ENCODE measurements at regions not wholly inside any gene's neighbourhood (a gene's known extent, or its start where the extent isn't known, plus 50 kb on each side); places are given as distances from the start of the nearest gene placed in this dataset.

DNA sequence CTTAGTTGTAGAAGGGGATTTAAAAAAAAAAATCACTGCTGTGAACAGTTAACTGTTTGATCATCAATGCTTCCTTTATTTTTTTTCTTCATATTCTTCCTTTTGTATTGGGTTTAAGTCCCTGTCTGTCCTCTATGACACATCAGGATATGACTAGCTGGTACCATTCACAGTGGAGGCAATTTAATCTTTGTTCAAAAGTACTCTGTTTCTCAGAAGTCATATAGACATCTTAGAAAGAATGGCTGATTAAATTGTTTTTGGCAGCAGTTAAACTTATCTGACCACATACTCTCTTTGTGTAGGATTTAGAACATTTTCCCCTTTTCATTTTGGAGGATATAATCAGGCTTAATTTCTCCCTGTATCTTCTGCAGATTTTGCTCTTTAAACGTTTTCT lies 807.8 kb upstream of the CDH2 start:
- ATAC-seq: peak; percentile 54
- TF ChIP-seq RARB (CRISPR knock-in tag; IDR thresholded peaks at IDR 0.05) (no peak), ZC3H10 (CRISPR knock-in tag; IDR thresholded peaks at IDR 0.05) (peak; percentile 9; the same call in 1 of the 2 replicates), ARNTL (CRISPR knock-in tag; IDR thresholded peaks at IDR 0.05; ENCODE audit: borderline replicate concordance, low read depth) (no peak)

DNA sequence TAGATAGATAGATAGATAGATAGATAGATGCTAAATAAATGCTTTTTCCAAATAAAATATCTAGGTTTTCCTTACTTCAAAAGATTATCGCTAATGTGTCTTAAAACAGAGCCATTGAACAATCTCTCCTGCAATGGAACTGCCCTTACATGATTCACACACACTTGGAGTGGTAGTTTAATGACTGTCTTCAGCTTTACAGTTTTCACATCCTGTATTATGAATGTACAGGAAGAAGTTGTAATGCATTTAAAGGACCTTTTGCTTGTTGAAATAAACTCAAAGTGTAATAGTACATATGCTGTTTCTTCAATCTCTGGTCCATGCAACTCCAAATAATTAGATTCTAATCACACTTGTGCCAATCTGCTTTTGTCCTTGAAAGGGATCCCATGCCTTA lies 797.6 kb upstream of the CDH2 start:
- no peak for ATAC-seq
- TF ChIP-seq OSR1 (CRISPR knock-in tag; IDR thresholded peaks at IDR 0.05): no peak
- TF ChIP-seq TCF4 (CRISPR knock-in tag; IDR thresholded peaks at IDR 0.05; ENCODE audit: borderline replicate concordance): no peak
- TF ChIP-seq ZFP30 (CRISPR knock-in tag; IDR thresholded peaks at IDR 0.05): no peak
- no peak for TF ChIP-seq ARNTL (CRISPR knock-in tag; IDR thresholded peaks at IDR 0.05; ENCODE audit: borderline replicate concordance, low read depth)
- TF ChIP-seq CREB5 (CRISPR knock-in tag; IDR thresholded peaks at IDR 0.05; ENCODE audit: low read depth): no peak
- TF ChIP-seq SNAI2 (CRISPR knock-in tag; IDR thresholded peaks at IDR 0.05): no peak
- TF ChIP-seq, protein P1, sequence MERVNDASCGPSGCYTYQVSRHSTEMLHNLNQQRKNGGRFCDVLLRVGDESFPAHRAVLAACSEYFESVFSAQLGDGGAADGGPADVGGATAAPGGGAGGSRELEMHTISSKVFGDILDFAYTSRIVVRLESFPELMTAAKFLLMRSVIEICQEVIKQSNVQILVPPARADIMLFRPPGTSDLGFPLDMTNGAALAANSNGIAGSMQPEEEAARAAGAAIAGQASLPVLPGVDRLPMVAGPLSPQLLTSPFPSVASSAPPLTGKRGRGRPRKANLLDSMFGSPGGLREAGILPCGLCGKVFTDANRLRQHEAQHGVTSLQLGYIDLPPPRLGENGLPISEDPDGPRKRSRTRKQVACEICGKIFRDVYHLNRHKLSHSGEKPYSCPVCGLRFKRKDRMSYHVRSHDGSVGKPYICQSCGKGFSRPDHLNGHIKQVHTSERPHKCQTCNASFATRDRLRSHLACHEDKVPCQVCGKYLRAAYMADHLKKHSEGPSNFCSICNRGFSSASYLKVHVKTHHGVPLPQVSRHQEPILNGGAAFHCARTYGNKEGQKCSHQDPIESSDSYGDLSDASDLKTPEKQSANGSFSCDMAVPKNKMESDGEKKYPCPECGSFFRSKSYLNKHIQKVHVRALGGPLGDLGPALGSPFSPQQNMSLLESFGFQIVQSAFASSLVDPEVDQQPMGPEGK (CRISPR knock-in tag; IDR thresholded peaks at IDR 0.05; ENCODE audit: borderline replicate concordance): no peak
- no peak for TF ChIP-seq ZC3H10 (CRISPR knock-in tag; IDR thresholded peaks at IDR 0.05)
- TF ChIP-seq ZNF8 (CRISPR knock-in tag; IDR thresholded peaks at IDR 0.05): no peak
- no peak for TF ChIP-seq TOX (CRISPR knock-in tag; IDR thresholded peaks at IDR 0.05; ENCODE audit: borderline replicate concordance)
- no peak for TF ChIP-seq RARB (CRISPR knock-in tag; IDR thresholded peaks at IDR 0.05)
- no peak for TF ChIP-seq ISL1 (CRISPR knock-in tag; IDR thresholded peaks at IDR 0.05)
- TF ChIP-seq TSHZ2 (CRISPR knock-in tag; IDR thresholded peaks at IDR 0.05): no peak
- no peak for TF ChIP-seq ZNF565 (CRISPR knock-in tag; conservative IDR thresholded peaks at IDR 0.05; ENCODE audit: low read depth)
- TF ChIP-seq ZFP3 (CRISPR knock-in tag; IDR thresholded peaks at IDR 0.05): no peak
- TF ChIP-seq POU6F1 (CRISPR knock-in tag; IDR thresholded peaks at IDR 0.05; ENCODE audit: borderline replicate concordance, low read depth): no peak
- no peak for TF ChIP-seq ESRRG (CRISPR knock-in tag; IDR thresholded peaks at IDR 0.05)
- no peak for TF ChIP-seq GLIS3 (CRISPR knock-in tag; IDR thresholded peaks at IDR 0.05)
- no peak for TF ChIP-seq PPARA (CRISPR knock-in tag; IDR thresholded peaks at IDR 0.05; ENCODE audit: borderline replicate concordance)

DNA sequence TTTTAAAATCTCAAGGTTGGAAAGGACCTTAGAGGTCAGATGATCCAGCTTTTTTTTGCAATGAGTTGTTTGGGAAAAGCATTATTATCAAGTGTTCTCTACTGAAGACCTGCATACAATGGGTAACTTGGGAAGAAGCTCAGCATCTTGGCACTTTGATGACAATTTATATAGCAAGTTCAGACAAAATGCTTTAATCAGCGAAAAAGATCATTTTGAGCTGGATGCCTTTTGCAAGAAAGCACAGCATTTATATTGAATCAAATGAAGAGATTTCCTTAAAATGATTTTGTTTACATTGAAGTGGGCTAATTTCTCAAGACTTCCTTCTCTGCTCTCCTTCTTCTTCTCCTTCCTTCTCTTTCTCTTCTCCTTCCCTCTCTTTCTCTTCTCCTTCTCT lies 796.4 kb upstream of the CDH2 start:
- no peak for ATAC-seq
- TF ChIP-seq RARB (CRISPR knock-in tag; IDR thresholded peaks at IDR 0.05) (no peak), TOX (CRISPR knock-in tag; IDR thresholded peaks at IDR 0.05; ENCODE audit: borderline replicate concordance) (no peak), OSR1 (CRISPR knock-in tag; IDR thresholded peaks at IDR 0.05) (no peak), ZC3H10 (CRISPR knock-in tag; IDR thresholded peaks at IDR 0.05) (no peak), TSHZ2 (CRISPR knock-in tag; IDR thresholded peaks at IDR 0.05) (no peak), ZFP30 (CRISPR knock-in tag; IDR thresholded peaks at IDR 0.05) (no peak), CSDC2 (CRISPR knock-in tag; IDR thresholded peaks at IDR 0.05) (no peak), ZFP3 (CRISPR knock-in tag; IDR thresholded peaks at IDR 0.05) (no peak), ZNF565 (CRISPR knock-in tag; conservative IDR thresholded peaks at IDR 0.05; ENCODE audit: low read depth) (no peak), ISL1 (CRISPR knock-in tag; IDR thresholded peaks at IDR 0.05) (no peak), ZNF8 (CRISPR knock-in tag; IDR thresholded peaks at IDR 0.05) (no peak), CSRNP3 (CRISPR knock-in tag; IDR thresholded peaks at IDR 0.05) (no peak), CREB5 (CRISPR knock-in tag; IDR thresholded peaks at IDR 0.05; ENCODE audit: low read depth) (no peak), GLIS3 (CRISPR knock-in tag; IDR thresholded peaks at IDR 0.05) (no peak), SNAI2 (CRISPR knock-in tag; IDR thresholded peaks at IDR 0.05) (no peak)
- TF ChIP-seq, protein P1 (CRISPR knock-in tag; IDR thresholded peaks at IDR 0.05; ENCODE audit: borderline replicate concordance): no peak

Measured in SK-N-SH treated with all-trans-retinoic acid at 6 μM for 48 hours (cell line).